ENCODE measurements at regions not wholly inside any gene's neighbourhood (a gene's known extent, or its start where the extent isn't known, plus 50 kb on each side); places are given as distances from the start of the nearest gene placed in this dataset.
A peak's percentile ranks its signal among the peaks of the same experiment; 100 is the strongest.

GRCh38 chr10:6964543-6964942 is 384.5 kb upstream of the PRKCQ start:
- no CpG with 5 or more reads among the region's 4 CpGs for WGBS (ENCODE audit: insufficient coverage)
- no peaks in the 10 kb centered on the region for H3K36me3 ChIP-seq (ENCODE audit: control insufficient read depth in 2 of 2, extremely low read depth in 1 of 2, insufficient read depth in 1 of 2, low read length in 1 of 2)
- CTCF ChIA-PET, result no interaction called here
- H3K27me3 ChIP-seq (replicated peaks in 1 of 2; ENCODE audit: control insufficient read depth in 2 of 2, extremely low read depth in 1 of 2, insufficient read depth in 2 of 2, low read length in 1 of 2), result no peaks in the 10 kb centered on the region
- no peaks in the 10 kb centered on the region for H3K4me1 ChIP-seq (ENCODE audit: control insufficient read depth in 1 of 2, extremely low read depth in 1 of 2, insufficient read depth in 2 of 2, low read length in 2 of 2)
- Mint-ChIP-seq H3K4me1 (no peaks in the 10 kb centered on the region), H3K36me3 (no peaks in the 10 kb centered on the region), H3K4me3 (no peak overlapping the region), H3K9me3 (no peaks in the 10 kb centered on the region), H3K27ac (no peak overlapping the region), H3K27me3 (peaks cover 0 to 3% of the 10 kb centered on the region in 2 donors)
- no peaks in the 10 kb centered on the region for H3K9me3 ChIP-seq
- H3K27ac ChIP-seq (ENCODE audit: low read length), result no peak overlapping the region
- no peak for DNase-seq
- POLR2A ChIA-PET, result no interaction called here
- ATAC-seq (replicated peaks in 1 of 4), result no peak
- no peak overlapping the region for H3K4me3 ChIP-seq (ENCODE audit: control insufficient read depth in 1 of 2, extremely low read depth in 1 of 2, low read length in 1 of 2)

GRCh38 chr10:6962576-6962975 is 382.5 kb upstream of the PRKCQ start:
- Histone ChIP-seq H3K36me3 (ENCODE audit: control insufficient read depth in 2 of 2, extremely low read depth in 1 of 2, insufficient read depth in 1 of 2, low read length in 1 of 2) (no peaks in the 10 kb centered on the region), H3K9me3 (no peaks in the 10 kb centered on the region), H3K4me1 (ENCODE audit: control insufficient read depth in 1 of 2, extremely low read depth in 1 of 2, insufficient read depth in 2 of 2, low read length in 2 of 2) (peaks cover 7 to 8% of the 10 kb centered on the region in 2 experiments), H3K27ac (ENCODE audit: low read length) (no peak overlapping the region), H3K4me3 (ENCODE audit: control insufficient read depth in 1 of 2, extremely low read depth in 1 of 2, low read length in 1 of 2) (no peak overlapping the region), H3K27me3 (replicated peaks in 1 of 2; ENCODE audit: control insufficient read depth in 2 of 2, extremely low read depth in 1 of 2, insufficient read depth in 2 of 2, low read length in 1 of 2) (no peaks in the 10 kb centered on the region)
- ATAC-seq (replicated peaks in 1 of 4) (no peak), DNase-seq (no peak)
- Mint-ChIP-seq H3K36me3 (no peaks in the 10 kb centered on the region), H3K4me3 (no peak overlapping the region), H3K4me1 (peaks cover 13 to 16% (median 16%) of the 10 kb centered on the region in 3 donors), H3K27me3 (peaks cover 0 to 3% of the 10 kb centered on the region in 2 donors), H3K27ac (no peak overlapping the region), H3K9me3 (no peaks in the 10 kb centered on the region)
- ChIA-PET POLR2A (no interaction called here), CTCF (no interaction called here)
- 97% methylated on average over 4 of the region's 6 CpGs for whole genome bisulfite sequencing (ENCODE audit: insufficient coverage)

GRCh38 chr10:6958711-6959110 is 378.6 kb upstream of the PRKCQ start:
- H3K27me3 ChIP-seq (replicated peaks in 1 of 2; ENCODE audit: control insufficient read depth in 2 of 2, extremely low read depth in 1 of 2, insufficient read depth in 2 of 2, low read length in 1 of 2), result no peaks in the 10 kb centered on the region
- CTCF ChIA-PET, result no interaction called here
- POLR2A ChIA-PET, result no interaction called here
- peaks cover 7 to 14% of the 10 kb centered on the region in 2 experiments for H3K4me1 ChIP-seq (ENCODE audit: control insufficient read depth in 1 of 2, extremely low read depth in 1 of 2, insufficient read depth in 2 of 2, low read length in 2 of 2)
- no peaks in the 10 kb centered on the region for H3K9me3 Mint-ChIP-seq
- H3K9me3 ChIP-seq, result no peaks in the 10 kb centered on the region
- no peaks in the 10 kb centered on the region for H3K27me3 Mint-ChIP-seq
- peak in 1 of 4 experiments; percentile 48 for ATAC-seq (replicated peaks in 1 of 4)
- peak in 1 of 35 experiments; percentile 23 for DNase-seq
- H3K36me3 Mint-ChIP-seq, result no peaks in the 10 kb centered on the region
- H3K27ac Mint-ChIP-seq, result no peak overlapping the region
- H3K4me3 Mint-ChIP-seq, result no peak overlapping the region
- no peak overlapping the region for H3K27ac ChIP-seq (ENCODE audit: low read length)
- no peaks in the 10 kb centered on the region for H3K36me3 ChIP-seq (ENCODE audit: control insufficient read depth in 2 of 2, extremely low read depth in 1 of 2, insufficient read depth in 1 of 2, low read length in 1 of 2)
- H3K4me3 ChIP-seq (ENCODE audit: control insufficient read depth in 1 of 2, extremely low read depth in 1 of 2, low read length in 1 of 2), result no peak overlapping the region
- no CpG with 5 or more reads among the region's 1 CpG for WGBS (ENCODE audit: insufficient coverage)
- H3K4me1 Mint-ChIP-seq, result peaks cover 13 to 16% (median 16%) of the 10 kb centered on the region in 3 donors

GRCh38 chr10:6958254-6958653 is 378.2 kb upstream of the PRKCQ start:
- Histone ChIP-seq H3K27ac (ENCODE audit: low read length) (no peak overlapping the region), H3K27me3 (replicated peaks in 1 of 2; ENCODE audit: control insufficient read depth in 2 of 2, extremely low read depth in 1 of 2, insufficient read depth in 2 of 2, low read length in 1 of 2) (no peaks in the 10 kb centered on the region), H3K4me3 (ENCODE audit: control insufficient read depth in 1 of 2, extremely low read depth in 1 of 2, low read length in 1 of 2) (no peak overlapping the region), H3K9me3 (no peaks in the 10 kb centered on the region), H3K4me1 (ENCODE audit: control insufficient read depth in 1 of 2, extremely low read depth in 1 of 2, insufficient read depth in 2 of 2, low read length in 2 of 2) (peaks cover 7 to 14% of the 10 kb centered on the region in 2 experiments), H3K36me3 (ENCODE audit: control insufficient read depth in 2 of 2, extremely low read depth in 1 of 2, insufficient read depth in 1 of 2, low read length in 1 of 2) (no peaks in the 10 kb centered on the region)
- Mint-ChIP-seq H3K27me3 (no peaks in the 10 kb centered on the region), H3K4me1 (peaks cover 13 to 16% (median 16%) of the 10 kb centered on the region in 3 donors), H3K27ac (no peak overlapping the region), H3K9me3 (no peaks in the 10 kb centered on the region), H3K36me3 (no peaks in the 10 kb centered on the region), H3K4me3 (no peak overlapping the region)
- ChIA-PET CTCF (no interaction called here), POLR2A (no interaction called here)
- ATAC-seq (replicated peaks in 1 of 4), result peak in 2 of 4 experiments; percentile 32 to 34
- WGBS (ENCODE audit: insufficient coverage), result no CpG with 5 or more reads among the region's 1 CpG
- peak in 3 of 35 experiments; percentile 3 to 27 (median 4) for DNase-seq

- 80% methylated on average over 1 of the region's 4 CpGs for WGBS (ENCODE audit: insufficient coverage)
- ATAC-seq (replicated peaks in 1 of 4) (no peak), DNase-seq (no peak)
- Histone ChIP-seq H3K36me3 (ENCODE audit: control insufficient read depth in 2 of 2, extremely low read depth in 1 of 2, insufficient read depth in 1 of 2, low read length in 1 of 2) (no peaks in the 10 kb centered on the region), H3K27ac (ENCODE audit: low read length) (no peak overlapping the region), H3K27me3 (replicated peaks in 1 of 2; ENCODE audit: control insufficient read depth in 2 of 2, extremely low read depth in 1 of 2, insufficient read depth in 2 of 2, low read length in 1 of 2) (no peaks in the 10 kb centered on the region), H3K9me3 (no peaks in the 10 kb centered on the region), H3K4me3 (ENCODE audit: control insufficient read depth in 1 of 2, extremely low read depth in 1 of 2, low read length in 1 of 2) (no peak overlapping the region), H3K4me1 (ENCODE audit: control insufficient read depth in 1 of 2, extremely low read depth in 1 of 2, insufficient read depth in 2 of 2, low read length in 2 of 2) (peaks cover 7 to 14% of the 10 kb centered on the region in 2 experiments)
- Mint-ChIP-seq H3K36me3 (no peaks in the 10 kb centered on the region), H3K4me3 (no peak overlapping the region), H3K27ac (no peak overlapping the region), H3K9me3 (no peaks in the 10 kb centered on the region), H3K27me3 (no peaks in the 10 kb centered on the region), H3K4me1 (peaks cover 13 to 16% (median 16%) of the 10 kb centered on the region in 3 donors)
- POLR2A ChIA-PET, result no interaction called here
- CTCF ChIA-PET, result interaction anchor here in 1 of 2 donors (0.5 kb wide), 1 partner anchor 1667 kb away, joined by 3 read pairs; no protein-coding TSS in a partner anchor
These were observed 377.8 kb upstream of the PRKCQ start for GRCh38 chr10:6957851-6958250.

- CTCF ChIA-PET, result no interaction called here
- Histone ChIP-seq H3K4me3 (ENCODE audit: control insufficient read depth in 1 of 2, extremely low read depth in 1 of 2, low read length in 1 of 2) (no peak overlapping the region), H3K27ac (ENCODE audit: low read length) (no peak overlapping the region), H3K27me3 (replicated peaks in 1 of 2; ENCODE audit: control insufficient read depth in 2 of 2, extremely low read depth in 1 of 2, insufficient read depth in 2 of 2, low read length in 1 of 2) (no peaks in the 10 kb centered on the region), H3K36me3 (ENCODE audit: control insufficient read depth in 2 of 2, extremely low read depth in 1 of 2, insufficient read depth in 1 of 2, low read length in 1 of 2) (no peaks in the 10 kb centered on the region), H3K4me1 (ENCODE audit: control insufficient read depth in 1 of 2, extremely low read depth in 1 of 2, insufficient read depth in 2 of 2, low read length in 2 of 2) (peaks cover 7 to 17% of the 10 kb centered on the region in 2 experiments), H3K9me3 (no peaks in the 10 kb centered on the region)
- H3K27ac Mint-ChIP-seq, result no peak overlapping the region
- POLR2A ChIA-PET, result no interaction called here
- ATAC-seq (replicated peaks in 1 of 4), result no peak
- no peak overlapping the region for H3K4me3 Mint-ChIP-seq
- no peaks in the 10 kb centered on the region for H3K27me3 Mint-ChIP-seq
- no peak for DNase-seq
- WGBS (ENCODE audit: insufficient coverage), result 92% methylated on average over 2 of the region's 3 CpGs
- no peaks in the 10 kb centered on the region for H3K36me3 Mint-ChIP-seq
- peaks cover 13 to 16% (median 16%) of the 10 kb centered on the region in 3 donors for H3K4me1 Mint-ChIP-seq
- no peaks in the 10 kb centered on the region for H3K9me3 Mint-ChIP-seq
These were observed 376.5 kb upstream of the PRKCQ start for GRCh38 chr10:6956562-6956961.

GRCh38 chr10:6953271-6953801 is 373.3 kb upstream of the PRKCQ start:
- DNase-seq (no peak), ATAC-seq (replicated peaks in 1 of 4) (no peak)
- Mint-ChIP-seq H3K36me3 (no peaks in the 10 kb centered on the region), H3K4me3 (no peak overlapping the region), H3K4me1 (peaks cover 6 to 7% (median 7%) of the 10 kb centered on the region in 3 donors), H3K27ac (no peak overlapping the region), H3K27me3 (no peaks in the 10 kb centered on the region), H3K9me3 (no peaks in the 10 kb centered on the region)
- H3K36me3 ChIP-seq (ENCODE audit: control insufficient read depth in 2 of 2, extremely low read depth in 1 of 2, insufficient read depth in 1 of 2, low read length in 1 of 2), result no peaks in the 10 kb centered on the region
- no peaks in the 10 kb centered on the region for H3K27me3 ChIP-seq (replicated peaks in 1 of 2; ENCODE audit: control insufficient read depth in 2 of 2, extremely low read depth in 1 of 2, insufficient read depth in 2 of 2, low read length in 1 of 2)
- CTCF ChIA-PET, result no interaction called here
- H3K4me3 ChIP-seq (ENCODE audit: control insufficient read depth in 1 of 2, extremely low read depth in 1 of 2, low read length in 1 of 2), result no peak overlapping the region
- 92% methylated on average over 4 of the region's 6 CpGs for WGBS (ENCODE audit: insufficient coverage)
- peaks cover 2 to 17% of the 10 kb centered on the region in 2 experiments for H3K4me1 ChIP-seq (ENCODE audit: control insufficient read depth in 1 of 2, extremely low read depth in 1 of 2, insufficient read depth in 2 of 2, low read length in 2 of 2)
- H3K9me3 ChIP-seq, result no peaks in the 10 kb centered on the region
- POLR2A ChIA-PET, result no interaction called here
- no peak overlapping the region for H3K27ac ChIP-seq (ENCODE audit: low read length)

All from T-cell (primary cell).